ENCODE measurements at regions not wholly inside any gene's neighbourhood (a gene's known extent, or its start where the extent isn't known, plus 50 kb on each side); places are given as distances from the start of the nearest gene placed in this dataset.
"Not testable (repeated sequence)": the region's sequence is repeated elsewhere in the genome, so short reads cannot be mapped to it uniquely, and the experiment has no call there.

- TF ChIP-seq CTCF, POLR2A (IDR thresholded peaks at IDR 0.05): not testable (repeated sequence)
Measured at GRCh38 chr9:67417341-67417983, 425.1 kb upstream of the SPATA31A3 start.
